ENCODE measurements at regions not wholly inside any gene's neighbourhood (a gene's known extent, or its start where the extent isn't known, plus 50 kb on each side); places are given as distances from the start of the nearest gene placed in this dataset.

DNA sequence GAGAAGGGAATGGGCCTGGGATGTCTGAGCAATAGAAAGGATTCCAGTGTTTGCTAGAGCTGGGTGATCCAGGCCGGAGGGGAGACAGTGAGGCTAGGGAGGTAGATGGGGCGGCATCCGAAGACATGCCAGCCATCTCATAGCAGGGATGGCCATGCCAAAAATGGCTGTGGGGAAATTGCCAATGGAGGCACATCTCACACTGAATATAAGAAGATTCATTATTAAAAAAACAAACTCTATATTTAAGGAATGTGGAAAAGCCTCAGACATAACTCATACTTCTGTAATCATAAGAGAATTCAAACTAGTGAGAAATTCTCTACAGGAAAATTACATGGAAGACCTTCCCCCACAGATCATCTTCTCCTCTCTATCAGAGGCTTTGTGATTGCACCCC is 289.2 kb downstream of the FGF9 start:
- DNase-seq (ENCODE audit: low read depth, low spot score) = no peak

DNA sequence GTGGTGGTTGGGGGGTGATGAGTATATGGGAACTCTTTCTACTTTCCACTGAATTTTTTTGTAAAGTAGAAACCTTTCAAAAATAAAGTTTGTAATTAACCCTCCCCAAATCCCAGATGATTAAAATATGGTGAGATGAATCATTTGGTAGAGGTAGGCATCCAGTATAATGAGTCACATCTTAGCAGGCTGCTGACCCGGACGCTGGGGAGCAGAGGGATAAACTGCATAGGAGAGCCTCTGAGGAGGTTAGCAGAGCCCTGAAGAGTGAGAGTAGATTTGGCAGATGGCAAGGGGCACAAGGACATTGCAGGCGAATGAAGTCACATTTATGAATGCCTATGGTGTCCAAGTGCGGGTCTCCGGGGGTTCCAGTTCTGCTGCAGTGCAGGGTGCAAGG is 293.8 kb downstream of the FGF9 start:
- DNase-seq (ENCODE audit: low read depth, low spot score) = no peak

DNA sequence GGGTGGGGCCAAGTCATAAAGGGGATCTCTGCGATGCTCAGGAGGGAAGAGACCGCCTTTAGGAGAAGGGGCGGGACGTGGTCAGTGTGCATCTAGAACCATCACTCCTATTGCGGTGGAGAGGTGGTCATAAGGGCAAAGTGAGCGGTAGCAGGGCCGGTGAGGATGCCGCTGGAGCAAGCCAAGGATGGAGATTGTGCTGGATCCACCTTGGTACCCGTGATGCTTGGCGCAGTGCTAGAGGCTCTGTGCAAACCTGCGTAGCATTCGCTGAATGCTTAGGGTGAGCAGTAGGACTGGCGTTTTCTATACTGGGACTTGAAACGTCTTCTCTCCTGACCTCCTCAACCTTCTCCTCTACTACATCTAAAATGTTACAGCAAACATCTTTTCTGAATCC is 294.2 kb downstream of the FGF9 start:
- DNase-seq (ENCODE audit: low read depth, low spot score) = no peak

DNA sequence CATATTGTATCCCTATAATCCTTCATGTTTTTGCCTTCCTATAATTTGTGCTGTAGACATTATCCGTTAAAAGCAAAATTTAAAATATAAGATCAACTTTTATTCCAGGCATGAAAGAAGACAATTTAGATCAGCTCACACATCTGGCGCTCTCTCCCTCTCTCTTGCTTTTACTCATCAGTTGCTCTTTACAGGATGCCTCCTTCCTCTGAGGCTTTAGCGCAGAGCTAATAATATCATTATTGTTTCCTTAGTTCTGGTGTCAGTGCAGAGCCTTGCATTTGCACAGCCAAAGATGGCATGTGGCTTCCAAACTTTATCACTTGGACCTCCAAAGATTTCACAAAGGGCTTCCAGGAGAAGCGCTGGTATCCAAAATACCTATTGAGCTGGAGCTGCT is 295.1 kb downstream of the FGF9 start:
- no peak for DNase-seq (ENCODE audit: low read depth, low spot score)

DNA sequence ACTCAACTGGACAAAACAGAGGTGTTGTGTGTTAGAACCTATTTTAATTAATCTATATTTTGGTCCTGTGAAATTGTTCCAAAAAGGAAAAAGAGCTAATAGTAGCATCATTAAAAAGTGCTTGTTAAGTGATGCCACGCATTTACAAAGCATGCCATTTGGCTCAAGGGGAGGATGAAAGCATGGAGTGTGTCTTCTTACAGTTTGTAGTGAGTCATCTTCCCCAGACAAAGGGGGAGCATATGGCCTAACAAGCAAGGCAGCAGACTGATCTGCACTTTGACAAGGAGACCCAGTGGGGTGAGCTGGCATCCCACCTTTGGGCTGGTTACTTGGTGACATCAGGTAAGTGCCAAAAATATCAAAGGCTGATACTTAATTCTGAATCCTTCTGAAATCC is 297.0 kb downstream of the FGF9 start:
- no peak for DNase-seq (ENCODE audit: low read depth, low spot score)

DNA sequence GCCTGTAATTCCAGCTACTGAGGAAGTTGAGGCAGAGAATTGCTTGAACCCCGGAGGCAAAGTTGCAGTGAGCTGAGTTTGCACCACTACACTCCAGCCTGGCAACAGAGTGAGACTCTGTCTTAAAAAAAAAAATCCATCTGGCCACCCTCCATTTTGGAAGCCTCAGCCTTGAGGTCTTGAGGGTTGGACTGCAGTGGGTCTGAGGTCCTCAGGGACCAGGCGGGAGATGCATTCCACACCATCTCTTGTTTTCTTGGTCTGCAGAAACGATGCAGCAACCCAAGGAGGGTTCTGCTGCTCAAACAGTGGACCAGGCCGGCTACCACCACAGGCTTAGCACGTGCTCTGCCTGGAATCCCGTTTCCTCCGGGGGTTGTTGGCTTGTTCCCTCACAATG is 299.3 kb downstream of the FGF9 start:
- DNase-seq (ENCODE audit: low read depth, low spot score) = no peak

DNA sequence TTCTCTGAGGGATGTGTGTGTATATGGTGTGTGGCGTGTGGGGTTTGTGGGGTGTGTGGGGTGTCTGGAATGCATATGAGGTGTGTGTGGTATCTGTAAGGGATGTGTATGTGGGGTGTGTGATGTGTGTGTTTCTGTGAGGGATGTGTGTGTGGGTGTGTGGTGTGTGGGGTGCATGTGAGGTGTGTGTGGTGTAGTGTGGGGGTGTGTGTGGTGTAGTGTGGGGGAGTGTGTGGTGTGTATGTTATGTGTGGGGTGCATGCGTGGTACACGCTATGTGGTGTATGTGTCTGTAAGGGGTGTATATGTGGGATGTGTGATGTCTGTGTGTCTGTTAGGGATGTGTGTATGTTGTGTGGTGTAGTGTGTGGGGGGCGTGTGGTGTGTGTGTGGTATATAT is 300.0 kb downstream of the FGF9 start:
- DNase-seq (ENCODE audit: low read depth, low spot score) = no peak

DNA sequence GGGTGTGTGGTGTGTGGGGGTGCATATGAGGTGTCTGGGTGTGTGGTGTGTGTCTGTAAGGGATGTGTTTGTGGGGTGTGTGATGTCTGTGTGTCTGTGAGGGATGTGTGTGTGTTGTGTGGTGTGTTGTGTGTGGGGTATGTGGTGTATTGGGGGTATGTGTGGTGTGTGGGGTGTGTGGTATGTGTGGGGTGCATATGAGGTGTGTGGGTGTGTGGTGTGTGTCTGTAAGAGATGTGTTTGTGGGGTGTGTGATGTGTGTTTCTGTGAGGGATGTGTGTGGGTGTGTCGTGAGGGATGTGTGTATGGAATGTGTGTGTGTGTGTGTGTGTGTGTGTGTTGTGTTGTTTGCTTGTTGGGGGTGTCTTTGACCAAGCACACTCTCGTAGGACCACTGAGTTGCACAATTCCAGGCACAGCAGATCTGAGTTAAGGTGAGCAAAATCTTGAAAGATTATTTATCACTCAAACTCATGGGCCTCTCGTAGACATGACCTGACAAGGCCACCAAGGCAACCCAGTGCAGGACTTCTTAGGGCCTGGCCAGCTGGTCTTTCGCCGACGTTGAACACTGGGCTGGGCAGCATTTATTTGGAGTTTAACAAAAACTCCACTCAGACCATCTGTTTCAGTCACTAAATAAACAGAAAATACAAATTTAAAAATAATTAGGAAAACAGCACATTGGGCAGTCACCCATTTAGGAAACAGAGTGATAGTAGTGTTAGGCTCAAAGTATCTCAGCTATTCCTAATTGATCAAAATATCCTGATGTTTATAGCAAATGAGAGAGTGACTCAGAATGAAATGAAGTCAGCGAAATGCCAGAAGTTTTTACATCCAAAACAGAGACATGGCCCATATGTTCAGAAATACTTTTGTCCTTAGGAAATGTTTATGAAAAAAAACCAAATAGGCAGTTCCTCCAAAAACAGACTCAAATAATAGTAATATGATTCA is 301.1 kb downstream of the FGF9 start:
- DNase-seq (ENCODE audit: low read depth, low spot score) = no peak

DNA sequence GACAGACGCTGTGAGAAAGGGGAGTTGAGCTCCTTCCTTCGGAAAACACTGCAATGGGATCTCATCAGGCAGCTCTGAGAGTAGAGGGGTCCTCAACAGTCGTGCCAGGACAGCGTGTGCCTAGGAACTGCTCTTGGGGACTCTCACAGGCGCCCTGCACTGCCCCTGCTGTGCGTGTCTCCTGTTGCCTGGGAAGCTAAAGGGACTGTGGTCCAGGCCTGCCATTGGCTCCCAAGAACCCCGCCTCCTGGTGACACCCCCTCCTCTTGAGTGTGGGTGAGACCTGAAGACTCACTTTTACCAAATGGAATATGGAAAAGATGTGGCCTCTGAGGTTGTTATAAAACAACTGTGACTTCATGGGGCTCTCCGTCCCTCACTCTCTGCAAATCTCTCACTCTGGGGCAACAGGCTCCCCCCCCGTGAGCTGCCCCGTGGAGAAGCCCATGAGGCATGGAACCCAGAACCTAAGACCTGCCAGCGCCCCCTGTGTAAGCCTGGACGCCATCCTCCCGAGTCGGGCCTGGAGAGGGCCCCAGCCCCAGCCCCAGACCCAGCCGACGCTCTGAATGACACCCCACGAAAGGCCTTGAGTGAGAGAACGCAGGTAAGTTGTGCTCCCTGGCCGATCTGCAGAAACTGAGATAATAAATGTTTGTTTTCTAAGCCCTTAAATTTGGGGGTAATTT is 302.7 kb downstream of the FGF9 start:
- DNase-seq (ENCODE audit: low read depth, low spot score) = no peak

DNA sequence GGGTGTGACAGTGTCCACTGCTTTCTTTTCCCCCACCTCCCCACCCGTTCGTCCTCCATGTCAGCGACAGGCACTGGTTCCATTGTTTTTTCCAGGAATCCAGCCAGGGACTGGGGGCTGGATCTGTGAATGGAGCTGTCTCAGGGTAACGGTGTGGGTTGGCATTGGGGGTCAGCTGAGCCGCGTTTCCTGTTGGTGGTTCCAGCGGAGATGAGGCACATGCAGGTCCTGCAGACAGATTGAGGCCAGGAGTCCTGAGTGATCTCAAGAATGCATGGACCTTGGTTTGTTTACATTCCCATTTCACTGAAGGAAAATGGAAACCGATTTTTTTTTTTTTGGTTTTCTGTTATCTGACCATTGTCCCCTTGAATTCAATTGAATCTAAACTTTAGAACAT is 303.9 kb downstream of the FGF9 start:
- no peak for DNase-seq (ENCODE audit: low read depth, low spot score)

DNA sequence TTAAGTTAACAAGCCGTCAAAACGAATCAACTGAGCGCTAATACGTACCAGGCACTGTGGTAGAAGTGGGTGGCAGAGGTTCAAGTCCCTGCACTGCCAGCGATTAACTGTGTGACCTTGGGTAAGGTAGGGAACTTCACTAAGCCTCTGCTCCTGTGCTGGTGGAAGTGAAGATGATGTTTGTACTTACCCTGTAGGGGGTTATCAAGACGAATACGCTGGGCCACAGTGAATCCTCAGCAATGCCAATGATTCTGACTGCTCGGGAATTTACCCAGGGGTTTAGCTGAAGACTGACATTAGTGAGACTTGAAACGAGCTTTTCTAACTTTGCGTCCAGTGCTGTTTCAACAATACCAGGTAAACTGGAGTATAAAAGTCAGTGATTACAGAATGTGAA is 305.3 kb downstream of the FGF9 start:
- DNase-seq (ENCODE audit: low read depth, low spot score) = no peak

DNA sequence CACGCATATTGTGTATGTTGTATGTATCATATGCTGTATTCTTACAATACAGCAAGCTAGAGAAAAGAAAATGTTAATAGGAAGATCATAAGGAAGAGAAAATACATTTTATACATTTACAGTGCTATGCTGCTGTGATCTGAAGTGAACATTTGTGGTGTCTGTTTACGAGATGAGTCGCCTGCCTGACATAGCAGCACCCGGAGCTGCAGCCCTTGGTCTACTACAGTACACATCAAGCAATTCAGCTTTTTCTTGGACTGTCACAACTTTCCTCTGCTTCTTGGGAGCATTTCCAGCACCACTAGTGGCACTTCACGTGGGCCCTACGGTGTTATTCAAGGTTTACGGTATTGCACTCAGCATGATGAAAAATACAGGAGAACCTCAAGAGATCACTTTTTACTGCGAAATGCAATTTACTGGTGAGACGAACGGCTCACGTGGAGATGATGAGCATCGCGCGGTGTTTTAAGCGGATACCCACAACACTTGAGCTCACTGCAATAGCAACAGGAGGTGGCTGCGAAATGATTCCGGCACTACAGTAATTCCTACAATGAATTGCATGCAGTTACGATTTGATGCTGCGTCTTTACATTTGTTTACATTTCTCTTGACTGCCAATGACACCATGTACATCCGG is 308.4 kb downstream of the FGF9 start:
- no peak for DNase-seq (ENCODE audit: low read depth, low spot score)

DNA sequence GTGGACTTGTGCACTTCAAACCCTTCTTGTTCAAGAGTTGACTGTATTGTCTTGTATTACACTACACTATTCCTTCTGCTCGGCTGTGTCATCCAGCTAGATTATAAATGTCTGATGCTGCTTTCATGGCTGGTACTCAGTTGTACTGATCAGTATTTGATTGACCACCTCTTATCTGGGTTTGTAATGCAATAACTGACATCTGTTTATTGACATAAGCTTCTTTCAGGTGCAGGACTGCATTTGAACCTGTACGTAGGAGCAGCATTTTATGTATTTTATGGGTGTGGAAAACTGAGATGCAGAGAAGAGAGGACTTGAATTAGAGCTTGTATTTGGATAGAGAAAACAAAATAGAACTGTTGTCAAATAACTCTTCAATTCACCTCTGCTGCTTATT is 309.2 kb downstream of the FGF9 start:
- DNase-seq (ENCODE audit: low read depth, low spot score) = no peak

DNA sequence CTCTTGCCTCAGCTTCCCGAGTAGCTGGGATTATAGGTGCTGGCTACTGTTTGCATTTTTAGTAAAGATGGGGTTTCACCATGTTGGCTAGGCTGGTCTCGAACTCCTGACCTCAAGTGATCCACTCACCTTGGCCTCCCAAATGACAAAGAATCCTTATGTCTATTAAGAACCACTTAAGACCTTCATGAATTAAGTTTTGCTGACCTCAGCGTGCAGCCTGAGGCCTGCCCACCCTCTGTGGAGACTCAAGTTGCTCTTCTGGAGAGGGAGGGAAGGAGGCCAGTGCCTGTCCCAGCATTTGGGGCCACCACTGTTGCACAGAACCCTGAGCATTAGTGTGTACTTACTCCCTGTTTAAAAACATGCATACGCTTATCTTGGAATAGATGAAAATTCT is 313.3 kb downstream of the FGF9 start:
- DNase-seq (ENCODE audit: low read depth, low spot score) = no peak

DNA sequence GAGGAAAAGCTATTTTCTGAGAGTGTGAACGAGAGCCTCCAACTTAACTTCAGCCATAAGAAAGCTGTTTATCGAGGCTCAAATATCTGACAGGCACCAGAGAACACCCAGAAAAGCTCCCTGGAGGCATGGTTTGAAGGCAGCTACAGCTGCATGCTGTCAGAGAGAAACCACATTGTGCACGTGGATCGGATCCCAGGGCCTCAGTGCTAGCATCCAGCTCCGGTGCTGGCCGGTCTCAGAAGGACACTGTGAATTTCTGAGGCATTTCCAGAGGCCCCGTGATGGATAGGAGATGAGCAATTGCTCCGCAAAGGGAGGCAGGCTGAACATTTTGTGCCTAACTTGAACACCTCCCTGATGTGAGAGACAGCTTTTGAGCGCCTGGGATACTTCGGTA is 315.7 kb downstream of the FGF9 start:
- DNase-seq (ENCODE audit: low read depth, low spot score) = no peak

DNA sequence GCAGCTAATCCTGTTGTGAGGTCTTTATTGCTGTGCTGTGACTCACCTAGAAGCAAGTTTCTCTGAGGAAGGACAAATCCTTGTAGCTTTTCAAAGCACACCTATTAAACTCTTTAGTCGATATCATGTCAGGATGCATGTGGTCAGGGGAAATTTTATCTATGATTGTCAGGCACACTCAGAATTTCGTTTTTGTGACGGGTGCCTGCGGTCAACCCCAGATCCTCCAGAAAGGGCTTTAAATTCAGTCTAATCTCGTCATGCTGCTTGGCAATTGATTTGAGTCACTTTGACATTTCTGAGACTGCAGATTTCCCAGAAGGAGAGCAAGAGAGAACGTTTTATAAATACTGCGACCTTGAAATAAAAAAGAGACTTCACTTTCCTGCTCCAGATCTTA is 316.9 kb downstream of the FGF9 start:
- no peak for DNase-seq (ENCODE audit: low read depth, low spot score)

DNA sequence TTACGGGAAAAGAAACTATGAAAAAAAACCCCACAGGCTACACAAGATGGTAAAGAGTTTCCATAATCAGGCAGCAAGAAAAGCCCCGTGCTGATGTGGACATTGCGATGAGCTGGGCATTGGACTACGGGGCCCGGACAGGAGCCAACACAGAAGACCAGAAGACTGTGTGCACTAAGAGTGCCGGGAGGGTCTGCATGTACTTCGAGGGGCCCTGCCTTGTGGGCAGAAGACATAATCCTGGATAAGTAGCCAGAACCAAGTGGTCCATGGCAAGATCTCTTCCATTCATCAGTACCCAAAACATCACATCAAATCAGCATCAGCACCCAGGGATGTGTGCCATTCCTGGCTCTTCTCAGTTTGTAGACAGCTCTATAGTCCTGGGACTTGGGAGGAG is 317.8 kb downstream of the FGF9 start:
- no peak for DNase-seq (ENCODE audit: low read depth, low spot score)

DNA sequence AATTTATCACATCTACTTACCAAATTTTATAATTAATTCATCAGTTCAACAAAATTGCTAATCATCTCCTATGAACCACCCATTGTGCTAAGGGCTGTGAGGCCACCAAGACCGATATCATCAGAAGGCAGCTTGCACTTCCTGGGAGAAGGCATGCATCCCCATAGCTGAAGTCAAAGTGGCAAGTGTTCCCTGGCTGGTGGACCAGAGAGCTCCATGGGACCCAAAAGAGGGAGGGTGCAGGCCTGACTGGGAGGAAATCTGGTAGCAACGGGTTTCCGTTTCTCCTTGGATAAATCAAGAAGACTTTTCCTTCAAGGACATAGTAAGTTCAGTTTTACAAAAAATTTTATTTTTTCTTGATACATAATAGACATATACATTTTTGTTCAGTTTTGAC is 325.2 kb downstream of the FGF9 start:
- no peak for DNase-seq (ENCODE audit: low read depth, low spot score)

DNA sequence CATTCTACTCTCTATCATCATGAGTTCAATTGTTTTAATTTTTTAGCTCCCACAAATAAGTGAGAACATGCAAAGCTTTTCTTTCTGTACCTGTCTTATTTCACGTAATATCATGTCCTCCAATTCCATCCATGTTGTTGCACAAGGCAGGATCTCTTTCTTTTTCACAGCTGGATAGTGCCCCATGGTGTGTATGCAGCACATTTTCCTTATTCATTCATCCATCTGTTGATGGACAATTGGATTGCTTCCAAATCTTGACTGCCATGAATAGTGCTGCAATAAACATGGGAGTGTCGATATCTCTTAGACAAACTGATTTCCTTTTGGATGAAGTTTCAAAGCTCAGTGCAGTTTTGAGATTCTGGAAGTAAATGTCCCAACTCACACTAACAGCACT is 326.9 kb downstream of the FGF9 start:
- no peak for DNase-seq (ENCODE audit: low read depth, low spot score)

DNA sequence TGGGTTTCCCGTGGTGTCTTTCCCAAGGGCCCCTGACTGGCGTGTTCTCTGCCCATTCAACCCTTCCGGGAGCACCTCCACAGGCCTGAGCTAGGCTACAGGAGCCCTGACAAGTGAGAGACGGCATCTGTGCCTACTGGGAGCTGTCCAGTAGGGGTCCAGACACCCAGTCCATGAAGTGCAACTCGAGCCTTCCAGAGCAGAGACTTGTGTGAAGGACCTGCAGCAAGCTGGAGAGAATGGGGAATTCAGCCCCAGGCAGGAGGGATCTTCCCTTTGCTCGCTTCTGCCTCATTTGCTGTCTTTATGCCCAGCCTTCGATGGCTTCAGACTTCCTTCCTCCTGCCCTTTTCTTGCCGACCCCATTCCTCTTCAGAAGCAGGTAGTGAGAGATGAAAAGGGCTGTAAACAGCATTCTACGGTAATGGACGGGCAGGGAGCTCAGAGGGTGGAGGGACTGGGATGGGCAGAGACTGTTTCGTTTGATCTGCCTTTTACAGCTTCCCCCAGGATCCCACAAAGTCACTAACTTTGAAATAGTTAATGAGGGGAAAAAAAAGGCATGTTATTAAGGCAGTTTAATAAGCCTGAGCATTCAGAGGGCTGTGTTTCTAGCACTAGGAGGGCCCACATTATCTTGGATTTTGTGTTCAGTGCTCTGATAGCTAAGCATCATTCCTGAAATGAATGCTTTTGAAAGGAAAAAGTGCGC is 327.6 kb downstream of the FGF9 start:
- no peak for DNase-seq (ENCODE audit: low read depth, low spot score)

DNA sequence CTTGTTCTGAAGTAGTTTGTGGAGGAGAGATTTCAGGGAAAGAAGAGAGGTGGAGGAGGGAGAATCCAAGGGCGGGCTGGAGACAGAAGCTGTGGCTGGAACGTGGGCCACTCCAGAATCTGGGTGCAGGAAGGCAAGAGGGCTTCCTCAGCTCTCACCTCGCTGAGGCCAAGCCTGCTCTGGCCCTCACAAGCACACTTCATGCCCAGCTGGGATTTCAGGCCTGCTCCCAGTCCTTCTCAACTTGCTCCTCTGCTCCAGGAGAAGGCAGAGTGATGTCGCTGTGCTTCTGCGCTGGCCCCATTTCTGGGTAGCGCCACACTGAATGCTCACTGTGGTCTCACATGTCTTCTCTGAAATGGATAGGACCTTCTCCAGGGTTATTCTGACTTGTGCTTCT is 328.8 kb downstream of the FGF9 start:
- DNase-seq (ENCODE audit: low read depth, low spot score) = no peak

DNA sequence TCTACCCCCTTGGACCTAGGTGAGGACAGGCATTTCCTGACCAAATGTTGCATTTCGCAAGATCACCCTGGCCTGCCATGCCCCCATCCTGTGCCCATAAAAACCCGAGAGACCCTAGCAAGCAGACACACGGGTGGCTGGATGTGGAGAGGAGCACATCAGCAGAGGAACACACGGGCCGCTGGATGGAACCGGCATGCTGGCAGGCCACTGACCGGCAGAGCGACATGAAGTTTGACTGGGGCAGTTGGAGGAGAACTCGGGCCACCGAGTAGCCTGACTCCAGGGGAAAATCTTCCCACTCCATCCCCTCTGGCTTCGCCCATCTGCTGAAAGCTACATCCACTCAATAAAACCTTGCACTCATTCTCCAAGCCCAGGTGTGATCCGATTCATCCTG is 329.3 kb downstream of the FGF9 start:
- DNase-seq (ENCODE audit: low read depth, low spot score) = no peak
